ENCODE measurements at regions not wholly inside any gene's neighbourhood (a gene's known extent, or its start where the extent isn't known, plus 50 kb on each side); places are given as distances from the start of the nearest gene placed in this dataset.

- DNase-seq (ENCODE audit: low spot score): no peak
Measured at GRCh38 chr10:10911035-10911434, 106.6 kb upstream of the CELF2 start.

DNA sequence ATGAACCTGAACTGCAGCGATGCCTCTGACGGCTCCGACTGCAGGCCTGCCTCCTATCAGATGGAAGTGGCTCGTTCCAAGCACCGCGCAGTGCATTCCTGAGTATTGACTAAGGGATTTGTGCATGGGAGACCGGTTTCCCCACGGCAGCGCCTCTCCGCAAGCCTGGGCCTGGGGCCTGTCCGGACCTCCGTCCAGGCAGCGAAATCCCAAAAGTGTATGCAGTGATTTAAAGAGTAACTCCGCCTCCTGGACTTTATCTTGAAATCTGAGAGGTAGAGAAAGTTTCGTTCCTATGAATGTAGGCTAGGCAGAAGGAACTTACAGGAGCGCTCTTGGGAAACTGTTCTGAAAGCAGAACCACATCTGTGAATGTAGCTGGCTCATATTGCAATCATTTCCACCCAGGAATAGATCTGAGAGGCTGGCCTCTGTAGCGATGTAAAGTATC, 106.2 kb upstream of the CELF2 start:
- DNase-seq (ENCODE audit: low spot score): no peak

- no peak for DNase-seq (ENCODE audit: low spot score)
Measured at GRCh38 chr10:10914144-10914543, 103.5 kb upstream of the CELF2 start.

DNA sequence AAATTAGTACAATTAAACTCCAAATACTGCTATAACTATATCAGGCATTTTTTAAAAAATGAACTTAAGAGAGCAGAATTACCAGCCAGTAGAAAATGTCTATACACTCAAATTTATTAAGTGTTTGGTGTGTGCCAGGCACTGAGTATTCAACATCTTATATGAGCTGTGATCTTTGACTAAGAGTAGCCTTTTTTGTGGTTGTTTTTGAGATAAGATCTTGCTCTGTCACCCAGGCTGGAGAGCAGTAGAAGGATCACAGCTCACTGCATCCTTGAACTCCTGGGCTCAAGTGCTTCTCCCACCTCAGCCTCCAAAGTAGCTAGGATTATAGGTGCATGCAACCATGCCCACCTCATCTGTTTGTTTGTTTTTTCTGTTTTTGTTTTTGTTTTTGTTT, 102.5 kb upstream of the CELF2 start:
- no peak for DNase-seq (ENCODE audit: low spot score)

DNA sequence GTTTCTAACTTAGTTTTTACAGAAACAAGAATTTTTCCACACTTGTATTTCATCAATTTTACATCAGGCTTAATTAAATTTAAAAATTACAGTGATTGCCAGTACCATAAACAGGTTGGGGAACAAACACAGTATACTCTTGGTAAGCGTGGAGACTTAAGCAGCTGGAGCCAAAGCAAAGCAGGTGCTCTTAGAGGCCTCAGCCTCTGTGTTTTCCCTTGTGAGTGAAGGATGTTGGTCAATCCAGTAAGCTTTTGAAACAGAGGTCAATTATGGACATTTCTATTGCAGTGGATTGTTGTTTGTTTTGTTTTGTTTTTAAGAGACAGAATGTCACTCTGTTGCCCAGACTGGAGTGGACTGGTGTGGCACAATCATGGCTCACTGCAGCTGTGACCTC, 100.6 kb upstream of the CELF2 start:
- no peak for DNase-seq (ENCODE audit: low spot score)

DNA sequence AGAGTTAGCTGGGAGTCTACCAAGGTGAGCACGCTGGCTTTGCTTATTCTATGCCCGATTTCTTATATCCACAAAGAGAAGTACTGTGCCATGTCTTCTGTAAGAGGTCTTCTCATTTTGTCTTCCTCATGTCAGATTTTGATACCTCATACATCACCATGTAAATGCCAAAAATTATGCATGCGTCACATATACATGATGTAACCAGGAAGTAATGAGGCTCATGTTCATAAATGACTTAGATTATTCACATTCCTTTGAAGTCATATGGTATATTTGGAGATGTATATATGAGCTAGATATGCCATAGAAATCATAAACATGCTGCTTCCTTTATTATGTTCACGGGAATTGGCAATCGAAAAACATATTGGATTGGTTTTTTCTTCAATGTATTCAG, 97.7 kb upstream of the CELF2 start:
- no peak for DNase-seq (ENCODE audit: low spot score)

GRCh38 chr10:10921826-10922461, 95.7 kb upstream of the CELF2 start:
- no peak for DNase-seq (ENCODE audit: low spot score)

GRCh38 chr10:10923029-10923651, 94.5 kb upstream of the CELF2 start:
- no peak for DNase-seq (ENCODE audit: low spot score)

DNA sequence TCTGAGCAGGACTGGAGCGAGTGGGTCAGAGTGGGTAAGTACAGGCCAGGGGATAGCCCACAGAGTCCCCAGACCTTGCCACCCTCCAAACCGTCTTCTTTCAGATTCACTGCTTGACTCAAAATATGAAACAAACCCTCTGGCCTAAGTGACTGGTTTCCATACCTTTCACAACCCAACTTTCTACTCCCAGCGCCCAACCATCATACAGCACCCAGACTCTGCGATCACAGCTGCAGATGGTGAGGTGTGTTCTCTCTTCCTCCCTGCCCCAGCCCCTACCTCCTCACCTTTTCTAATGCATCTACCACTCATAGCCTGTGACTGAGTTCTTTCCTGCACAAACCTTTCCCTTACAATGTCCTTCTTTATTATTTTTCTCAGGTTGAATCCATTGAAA, 92.0 kb upstream of the CELF2 start:
- no peak for DNase-seq (ENCODE audit: low spot score)

DNA sequence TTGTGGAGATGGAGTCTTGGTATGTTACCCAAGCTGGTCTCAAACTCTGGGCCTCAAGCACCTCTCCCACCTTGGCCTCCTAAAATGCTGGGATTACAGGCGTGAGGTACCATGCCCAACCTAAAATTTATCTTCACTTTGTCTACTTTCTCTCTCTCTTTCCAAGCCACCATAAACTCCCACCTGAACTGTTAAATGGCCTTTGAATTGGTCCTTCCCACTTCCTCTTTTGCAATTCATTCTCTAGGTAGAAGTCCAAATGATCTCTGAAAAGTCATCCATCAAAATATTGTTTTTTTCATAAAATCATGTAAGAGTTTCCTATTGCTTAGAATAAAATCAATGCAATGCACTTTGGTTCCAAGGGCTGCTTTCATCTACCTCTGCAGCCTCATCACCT, 90.1 kb upstream of the CELF2 start:
- DNase-seq (ENCODE audit: low spot score): no peak

GRCh38 chr10:10930979-10931743, 86.5 kb upstream of the CELF2 start:
- DNase-seq (ENCODE audit: low spot score): no peak

- no peak for DNase-seq (ENCODE audit: low spot score)
Measured at GRCh38 chr10:10935032-10935431, 82.6 kb upstream of the CELF2 start.

DNA sequence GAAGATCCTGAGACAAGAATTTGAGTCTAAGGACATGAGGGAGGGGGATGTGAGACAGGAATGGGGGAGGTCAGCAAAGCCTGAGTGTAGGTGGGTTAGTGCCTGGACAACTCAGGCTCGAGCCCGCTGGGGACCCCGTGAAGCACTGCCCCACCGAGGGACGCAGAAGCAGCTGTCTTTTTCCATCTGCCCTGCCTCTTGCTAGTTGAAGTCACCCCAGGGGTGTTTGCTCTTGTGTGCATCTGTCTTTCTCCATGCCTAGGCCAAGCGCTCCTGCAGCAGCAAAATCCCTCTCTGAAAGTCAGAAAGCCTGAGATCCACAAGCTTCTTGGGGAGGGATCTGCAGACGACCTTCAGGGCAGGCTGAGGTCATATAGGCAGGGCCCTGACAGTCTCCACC, 79.0 kb upstream of the CELF2 start:
- no peak for DNase-seq (ENCODE audit: low spot score)

- DNase-seq (ENCODE audit: low spot score): no peak
Measured at GRCh38 chr10:10941127-10941730, 76.4 kb upstream of the CELF2 start.

GRCh38 chr10:10942441-10942840, 75.2 kb upstream of the CELF2 start:
- no peak for DNase-seq (ENCODE audit: low spot score)

GRCh38 chr10:10946081-10946480, 71.6 kb upstream of the CELF2 start:
- DNase-seq (ENCODE audit: low spot score): no peak

- DNase-seq (ENCODE audit: low spot score): no peak
Measured at GRCh38 chr10:10946801-10947200, 70.9 kb upstream of the CELF2 start.

DNA sequence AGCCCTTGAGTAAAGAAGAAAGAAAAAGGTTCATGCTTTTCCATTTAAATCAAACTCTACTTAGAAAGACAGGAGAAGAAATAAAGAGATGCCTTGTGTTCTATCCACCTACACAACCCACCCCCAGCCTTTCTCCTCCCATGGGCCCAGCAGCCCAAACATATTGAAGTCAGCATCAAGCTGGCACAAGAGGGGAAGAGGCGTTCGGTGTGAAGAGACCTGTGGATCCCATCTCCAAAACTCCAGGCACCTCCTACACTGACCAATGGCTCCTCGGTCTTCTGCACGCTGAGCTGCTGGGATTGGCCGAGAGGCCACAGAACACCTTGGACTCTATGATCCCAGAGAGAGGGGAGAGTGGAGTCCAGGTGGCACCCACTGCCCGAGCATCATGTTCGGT, 66.0 kb upstream of the CELF2 start:
- no peak for DNase-seq (ENCODE audit: low spot score)

DNA sequence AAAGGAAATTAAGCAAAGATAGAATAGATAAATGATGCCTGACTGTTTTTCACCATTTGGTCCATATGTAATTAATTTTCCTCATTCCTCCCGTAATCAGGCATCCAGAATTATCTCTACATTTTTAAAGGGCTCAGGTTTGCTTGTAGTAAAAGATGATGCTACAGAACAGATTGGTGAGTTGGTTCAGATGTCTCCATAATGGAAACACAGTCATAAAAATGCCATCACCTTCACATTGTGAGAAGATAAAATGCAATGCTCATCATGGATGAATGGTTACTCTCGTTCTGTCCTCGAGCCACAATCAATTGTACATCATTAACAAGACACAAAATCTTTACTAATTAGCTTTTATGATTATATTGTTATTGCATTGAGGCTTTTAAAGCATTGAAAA, 64.9 kb upstream of the CELF2 start:
- DNase-seq (ENCODE audit: low spot score): no peak

DNA sequence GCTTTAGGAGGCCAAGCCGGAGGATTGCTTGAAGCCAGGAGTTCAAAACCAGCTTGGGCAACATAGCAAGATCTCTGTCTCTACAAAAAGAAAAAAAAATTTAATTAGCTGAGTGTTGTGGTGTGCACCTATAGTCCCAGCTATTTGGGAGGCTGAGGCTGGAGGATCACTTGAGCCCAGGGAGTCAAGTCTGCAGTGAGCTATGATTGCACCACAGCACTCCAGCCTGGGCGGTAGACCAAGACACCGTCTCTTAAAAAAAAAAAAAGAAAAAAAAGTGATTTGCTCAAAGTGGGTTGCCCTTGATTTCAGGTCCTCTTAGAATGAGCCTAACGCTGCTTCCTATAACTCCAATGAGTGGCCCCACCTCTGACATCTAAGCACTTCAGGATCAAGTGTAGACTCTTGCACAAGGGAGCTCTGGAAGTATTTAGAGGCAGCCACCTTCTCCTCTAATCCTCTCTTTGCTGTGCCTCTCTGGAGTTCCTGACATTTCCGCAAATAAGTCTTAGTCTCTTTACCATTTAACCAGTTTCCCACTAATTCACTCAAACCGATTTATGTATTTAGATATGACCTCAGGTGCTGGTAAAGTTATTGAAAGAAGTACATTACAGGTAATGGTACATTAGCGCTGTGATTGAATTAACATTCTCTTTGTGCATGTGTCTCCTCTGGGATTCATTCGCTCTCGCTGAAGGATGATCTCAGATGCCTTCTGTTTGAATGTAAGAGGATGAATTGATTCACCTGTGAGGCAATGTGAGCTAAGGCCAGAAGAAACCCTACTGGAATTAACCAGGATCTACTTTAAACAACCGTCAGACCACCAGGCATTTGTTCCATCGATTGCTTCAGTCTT, 60.8 kb upstream of the CELF2 start:
- no peak for DNase-seq (ENCODE audit: low spot score)

DNA sequence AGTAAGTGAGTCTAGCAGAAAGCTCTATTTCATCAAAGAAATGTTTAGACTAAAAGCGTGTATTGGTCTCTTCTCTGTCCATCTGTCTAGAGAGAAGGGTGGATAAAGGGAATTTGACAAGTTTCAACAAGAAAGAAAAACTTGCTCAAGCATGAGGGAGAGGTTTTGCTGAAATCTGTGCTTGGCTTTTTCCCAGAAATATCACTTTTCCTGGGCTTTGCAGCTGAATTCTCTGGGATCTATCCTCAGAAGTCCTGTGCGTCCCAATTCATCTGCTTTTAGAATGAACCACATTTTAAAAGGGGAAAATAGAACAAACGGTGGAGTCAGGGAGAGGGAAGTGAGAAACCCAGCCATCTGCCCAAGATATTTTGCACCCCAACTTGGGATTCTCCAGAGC, 59.6 kb upstream of the CELF2 start:
- no peak for DNase-seq (ENCODE audit: low spot score)

DNA sequence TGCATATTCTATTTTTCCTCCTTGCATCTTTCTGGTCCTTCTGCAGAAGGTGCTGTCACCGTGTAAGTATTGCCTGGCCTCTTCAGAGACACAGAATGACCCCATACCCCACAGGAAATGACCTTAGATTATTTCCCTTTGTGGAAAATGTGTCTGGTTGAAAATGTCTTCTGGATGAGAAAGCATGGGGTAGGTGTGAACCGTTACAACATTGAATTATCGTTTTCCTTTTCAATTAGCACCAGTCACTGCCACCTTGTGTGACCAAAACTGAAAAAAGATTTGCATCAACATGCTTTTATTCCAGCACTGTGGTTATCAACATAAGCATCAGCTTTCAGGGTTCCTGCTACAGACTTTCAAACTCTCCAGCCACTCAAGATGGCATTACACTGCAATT, 58.0 kb upstream of the CELF2 start:
- no peak for DNase-seq (ENCODE audit: low spot score)

All from D341Med (cell line).